Endodermal cell (in vitro differentiated cells): ENCODE measurements at regions not wholly inside any gene's neighbourhood (a gene's known extent, or its start where the extent isn't known, plus 50 kb on each side); places are given as distances from the start of the nearest gene placed in this dataset.

Experiments
- DNase-seq: peaks from one replicate; pipeline ENCODE4 v3.0.0-alpha.2; 2017
- H3K27ac ChIP-seq: 2 replicates; pipeline ENCODE4 v1.5.1; 2013; ENCODE audit warnings: mild to moderate bottlenecking, low read depth, low read length, moderate library complexity
- H3K27me3 ChIP-seq: 2 replicates; pipeline ENCODE4 v1.6.1; 2013; ENCODE audit warnings: mild to moderate bottlenecking, low read length, moderate library complexity; ENCODE audit not compliant: insufficient read depth, control insufficient read depth, poor library complexity, severe bottlenecking
- H3K36me3 ChIP-seq: 2 replicates; pipeline ENCODE4 v1.7.0; 2013; ENCODE audit warnings: mild to moderate bottlenecking, low read length, moderate library complexity; ENCODE audit not compliant: control insufficient read depth, insufficient read depth
- H3K4me1 ChIP-seq: one replicate; pipeline ENCODE4 v1.7.0; 2013; ENCODE audit warnings: low read length; ENCODE audit not compliant: control insufficient read depth, insufficient read depth
- H3K4me3 ChIP-seq: 2 replicates; pipeline ENCODE4 v1.5.1; 2013; ENCODE audit warnings: mild to moderate bottlenecking, low read length, moderate library complexity
- H3K9ac ChIP-seq: 2 replicates; pipeline ENCODE4 v1.6.1; 2013; ENCODE audit warnings: mild to moderate bottlenecking, low read length, moderate library complexity; ENCODE audit not compliant: poor library complexity, severe bottlenecking; ENCODE audit errors: extremely low read depth
- H3K9me3 ChIP-seq: 2 replicates; pipeline ENCODE4 v1.6.1; 2013; ENCODE audit warnings: mild to moderate bottlenecking, low read length, moderate library complexity; ENCODE audit not compliant: control insufficient read depth
- H3K27ac Mint-ChIP-seq: 2 replicates; pipeline ENCODE4 v1.8.0; 2020; ENCODE audit warnings: mixed read lengths
- H3K27me3 Mint-ChIP-seq: 2 replicates; pipeline ENCODE4 v1.8.0; 2021; ENCODE audit warnings: mild to moderate bottlenecking, mixed read lengths; ENCODE audit not compliant: insufficient read depth
- H3K36me3 Mint-ChIP-seq: 2 replicates; pipeline ENCODE4 v1.8.0; 2020; ENCODE audit warnings: low read depth, mixed read lengths
- H3K4me1 Mint-ChIP-seq: 2 replicates; pipeline ENCODE4 v1.8.0; 2020; ENCODE audit warnings: mixed read lengths
- H3K4me3 Mint-ChIP-seq: 2 replicates; pipeline ENCODE4 v1.8.0; 2020; ENCODE audit warnings: mild to moderate bottlenecking, moderate library complexity, mixed read lengths
- H3K9me3 Mint-ChIP-seq: 2 replicates; pipeline ENCODE4 v1.8.0; 2020; ENCODE audit warnings: mild to moderate bottlenecking, mixed read lengths
- WGBS, 2 experiments: methylation state at CpG; one replicate each; pipeline versions ENCODE4 v1.1.5 to v1.1.7; 2013; ENCODE audit warnings: missing lambda C conversion rate in 2 of 2, mixed read lengths in 1 of 2; ENCODE audit not compliant: insufficient coverage in 1 of 2, insufficient read length in 1 of 2; 5-methylcytosine and 5-hydroxymethylcytosine counted together
- TF ChIP-seq, protein P1 (sequence below): fragments of 200-600 bp; sonication (generic); conservative IDR thresholded peaks from 2 replicates; pipeline ENCODE4 v1.5.0; 2021; ENCODE audit warnings: antibody characterized with exemption, mild to moderate bottlenecking

DNA sequence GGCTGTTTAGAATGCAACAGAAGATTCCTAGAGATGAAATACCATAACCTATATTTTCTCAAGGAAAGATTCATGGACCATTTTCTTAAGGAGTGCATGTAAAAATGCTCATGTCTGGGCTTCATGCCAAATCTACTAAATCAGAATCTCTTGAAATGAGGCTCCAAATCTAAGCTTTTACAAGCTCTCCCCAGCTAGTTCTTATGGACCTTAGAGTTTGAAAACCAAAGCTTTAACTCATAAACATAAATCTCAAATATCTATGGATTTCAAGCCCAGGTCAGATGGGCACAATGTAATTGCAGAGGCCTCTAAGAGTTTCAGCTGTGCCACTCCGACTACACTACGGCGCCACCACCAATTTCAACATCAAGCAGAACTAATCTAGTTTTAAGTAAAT lies 117.3 kb upstream of the CAND1 start:
- TF ChIP-seq, protein P1, sequence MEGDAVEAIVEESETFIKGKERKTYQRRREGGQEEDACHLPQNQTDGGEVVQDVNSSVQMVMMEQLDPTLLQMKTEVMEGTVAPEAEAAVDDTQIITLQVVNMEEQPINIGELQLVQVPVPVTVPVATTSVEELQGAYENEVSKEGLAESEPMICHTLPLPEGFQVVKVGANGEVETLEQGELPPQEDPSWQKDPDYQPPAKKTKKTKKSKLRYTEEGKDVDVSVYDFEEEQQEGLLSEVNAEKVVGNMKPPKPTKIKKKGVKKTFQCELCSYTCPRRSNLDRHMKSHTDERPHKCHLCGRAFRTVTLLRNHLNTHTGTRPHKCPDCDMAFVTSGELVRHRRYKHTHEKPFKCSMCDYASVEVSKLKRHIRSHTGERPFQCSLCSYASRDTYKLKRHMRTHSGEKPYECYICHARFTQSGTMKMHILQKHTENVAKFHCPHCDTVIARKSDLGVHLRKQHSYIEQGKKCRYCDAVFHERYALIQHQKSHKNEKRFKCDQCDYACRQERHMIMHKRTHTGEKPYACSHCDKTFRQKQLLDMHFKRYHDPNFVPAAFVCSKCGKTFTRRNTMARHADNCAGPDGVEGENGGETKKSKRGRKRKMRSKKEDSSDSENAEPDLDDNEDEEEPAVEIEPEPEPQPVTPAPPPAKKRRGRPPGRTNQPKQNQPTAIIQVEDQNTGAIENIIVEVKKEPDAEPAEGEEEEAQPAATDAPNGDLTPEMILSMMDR, result no peak
- H3K36me3 ChIP-seq, result no peaks in the 10 kb centered on the region
- Mint-ChIP-seq H3K4me3 (no peak overlapping the region), H3K27ac (no peak overlapping the region), H3K9me3 (no peaks in the 10 kb centered on the region), H3K27me3 (no peaks in the 10 kb centered on the region), H3K36me3 (no peaks in the 10 kb centered on the region), H3K4me1 (no peaks in the 10 kb centered on the region)
- H3K4me1 ChIP-seq, result no peaks in the 10 kb centered on the region
- no peak overlapping the region for H3K4me3 ChIP-seq
- no peaks in the 10 kb centered on the region for H3K27me3 ChIP-seq
- DNase-seq, result no peak
- no peaks in the 10 kb centered on the region for H3K9me3 ChIP-seq
- 100% methylated on average over 1 of the region's 3 CpGs; no CpG with 5 or more reads in 1 of the 2 experiments for WGBS, 2 experiments
- no peak overlapping the region for H3K27ac ChIP-seq
- H3K9ac ChIP-seq, result no peak overlapping the region

DNA sequence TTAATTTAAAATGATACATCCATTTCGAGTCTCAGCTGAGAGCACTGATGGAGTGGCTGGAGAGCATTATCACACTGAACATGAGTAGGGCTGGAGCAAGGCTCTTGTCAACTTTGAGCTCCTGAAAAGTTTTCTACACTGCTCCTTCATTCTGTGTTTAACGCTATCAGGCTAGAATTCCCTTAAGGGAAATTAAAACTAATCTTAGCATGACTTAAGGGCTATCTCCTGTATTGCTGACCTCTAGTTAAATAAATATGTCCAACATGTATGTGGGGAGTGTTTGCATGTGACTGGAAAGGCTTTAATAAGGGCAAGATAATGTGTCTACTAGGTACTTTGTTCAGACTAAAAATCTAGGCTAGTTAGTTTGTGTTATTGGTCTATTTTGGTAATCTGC lies 116.7 kb upstream of the CAND1 start:
- H3K27me3 Mint-ChIP-seq, result no peaks in the 10 kb centered on the region
- Histone ChIP-seq H3K9ac (no peak overlapping the region), H3K27ac (no peak overlapping the region), H3K27me3 (no peaks in the 10 kb centered on the region), H3K36me3 (no peaks in the 10 kb centered on the region), H3K4me1 (no peaks in the 10 kb centered on the region), H3K9me3 (no peaks in the 10 kb centered on the region), H3K4me3 (no peak overlapping the region)
- no peaks in the 10 kb centered on the region for H3K4me1 Mint-ChIP-seq
- TF ChIP-seq, protein P1, result no peak
- H3K4me3 Mint-ChIP-seq, result no peak overlapping the region
- DNase-seq, result no peak
- no peaks in the 10 kb centered on the region for H3K36me3 Mint-ChIP-seq
- no peaks in the 10 kb centered on the region for H3K9me3 Mint-ChIP-seq
- 79 to 100% methylated on average over 2 of the region's 2 CpGs for WGBS, 2 experiments
- H3K27ac Mint-ChIP-seq, result no peak overlapping the region

DNA sequence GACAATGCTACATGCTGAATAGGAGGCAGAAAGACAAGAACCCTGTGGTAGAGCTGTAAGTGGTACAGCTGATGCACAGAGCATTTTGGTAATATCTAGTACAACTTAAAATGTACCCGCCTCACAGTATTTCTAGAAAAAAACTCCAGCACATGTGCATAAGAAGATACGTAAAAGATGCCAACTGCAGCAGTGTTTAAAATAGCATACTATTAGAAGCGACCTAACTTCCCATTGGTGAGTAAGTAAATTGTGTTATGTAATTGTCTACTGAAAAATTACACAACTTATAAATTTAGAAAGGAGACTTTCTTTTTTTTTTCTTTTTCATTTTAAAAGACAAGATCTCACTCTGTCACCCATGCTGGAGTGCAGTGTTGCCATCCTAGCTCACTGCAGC lies 114.3 kb upstream of the CAND1 start:
- no peak overlapping the region for H3K4me3 Mint-ChIP-seq
- TF ChIP-seq, protein P1, result no peak
- DNase-seq, result no peak
- 61 to 100% methylated on average over 1 to 3 of the region's 3 CpGs for WGBS, 2 experiments
- H3K9me3 ChIP-seq, result no peaks in the 10 kb centered on the region
- H3K36me3 Mint-ChIP-seq, result no peaks in the 10 kb centered on the region
- H3K27me3 Mint-ChIP-seq, result no peaks in the 10 kb centered on the region
- no peaks in the 10 kb centered on the region for H3K36me3 ChIP-seq
- no peaks in the 10 kb centered on the region for H3K27me3 ChIP-seq
- H3K27ac Mint-ChIP-seq, result no peak overlapping the region
- no peaks in the 10 kb centered on the region for H3K9me3 Mint-ChIP-seq
- no peak overlapping the region for H3K9ac ChIP-seq
- no peaks in the 10 kb centered on the region for H3K4me1 ChIP-seq
- H3K4me3 ChIP-seq, result no peak overlapping the region
- H3K4me1 Mint-ChIP-seq, result no peaks in the 10 kb centered on the region
- no peak overlapping the region for H3K27ac ChIP-seq
